Adrenal gland (tissue), 9 donors: ENCODE measurements at regions not wholly inside any gene's neighbourhood (a gene's known extent, or its start where the extent isn't known, plus 50 kb on each side); places are given as distances from the start of the nearest gene placed in this dataset.
"Not testable (repeated sequence)": the region's sequence is repeated elsewhere in the genome, so short reads cannot be mapped to it uniquely, and the experiment has no call there.

Experiments used
- DNase-seq, 7 donors: peaks; one replicate each; pipeline ENCODE4 v3.0.0-alpha.2; 2019 to 2020
- H3K27ac ChIP-seq, 5 donors: fragments of 200-600 bp; sonication (generic) in 4 of 5; 1 replicate in 3 of 5; 2 replicates in 2 of 5; pipeline versions ENCODE4 v1.5.1 to v1.8.0; 2016 to 2020; ENCODE audit warnings: mild to moderate bottlenecking in 1 of 5
- H3K27me3 ChIP-seq: fragments of 200-600 bp; 2 replicates; pipeline ENCODE4 v1.8.0; 2021
- H3K36me3 ChIP-seq, 2 donors: fragments of 200-600 bp; replicated peaks in 1 of 2; 1 replicate in 1 of 2; 2 replicates in 1 of 2; pipeline versions ENCODE4 v1.5.1 to v1.8.0; 2018 to 2022
- H3K4me1 ChIP-seq, 2 donors: fragments of 200-600 bp; replicated peaks in 1 of 2; 1 replicate in 1 of 2; 2 replicates in 1 of 2; pipeline versions ENCODE4 v1.5.1 to v1.8.0; 2018 to 2021
- H3K4me3 ChIP-seq, 4 donors: fragments of 200-600 bp; sonication (generic) in 3 of 4; one replicate each; pipeline ENCODE4 v1.5.1; 2016 to 2018
- H3K9me3 ChIP-seq, 3 donors: fragments of 200-600 bp; sonication (generic) in 1 of 3; replicated peaks in 1 of 3; 1 replicate in 2 of 3; 2 replicates in 1 of 3; pipeline versions ENCODE4 v1.5.1 to v1.8.0; 2016 to 2021
- POLR2A ChIP-seq, 2 donors: fragments of 450-650 bp; IDR thresholded peaks; one replicate each; pipeline ENCODE4 v1.6.1; 2017; ENCODE audit warnings: antibody characterized with exemption in 2 of 2, mild to moderate bottlenecking in 2 of 2, moderate library complexity in 1 of 2
- whole genome bisulfite sequencing, 4 donors: extraction: QIAGEN DNeasy Blood & Tissue Kit in 2 of 4; methylation state at CpG; one replicate each; pipeline versions ENCODE4 v1.1.5 to v1.1.7; 2013 to 2017; 5-methylcytosine and 5-hydroxymethylcytosine counted together
- intact Hi-C, 2 donors: fragments of 100-400 bp; cut with DNase I; formaldehyde crosslinking; loops; one replicate each; pipeline versions ENCODE4 v1.14.1 to v1.15.0; 2022 to 2023
- TF ChIP-seq, protein P1 (sequence below), 6 experiments: fragments of 450-650 bp in 4 of 6; fragments of 200-600 bp in 2 of 6; sonication (generic) in 1 of 6; IDR thresholded peaks; 1 replicate in 5 of 6; 2 replicates in 1 of 6; pipeline versions ENCODE4 v1.5.1 to v1.8.0; 2016 to 2021; ENCODE audit warnings: antibody characterized with exemption in 6 of 6, mild to moderate bottlenecking in 2 of 6, moderate library complexity in 1 of 6
- donor health status: healthy with polysubstance abuse.
- donor health status: Bipolar disorder and iron deficiency.
- donor health status: DM: yes; HTN: yes; CAD: no.
- donor health status: DM: no; HTN: no; CAD: no.
- donor health status: DM: no; HTN: no; CAD: no.

DNA sequence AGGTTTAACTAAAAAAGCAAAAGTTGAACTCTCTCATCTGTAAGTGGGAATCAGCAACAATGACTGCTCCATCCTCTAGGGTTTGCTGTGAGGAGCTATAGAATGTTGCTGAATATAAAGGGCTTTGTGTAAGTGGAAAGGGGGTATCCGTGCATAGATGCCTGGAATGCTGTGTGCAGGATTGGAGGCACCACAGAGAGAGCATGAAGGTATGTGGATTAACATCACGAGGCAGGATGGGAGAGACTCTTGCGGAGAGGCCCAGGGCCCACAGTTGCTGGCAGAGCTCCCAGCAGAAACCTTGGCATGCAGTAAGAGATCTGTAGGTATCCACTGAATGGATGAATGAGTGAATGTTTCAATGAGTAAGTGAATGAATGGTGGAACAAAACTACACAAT, 298.7 kb upstream of the DDI1 start:
- 55 to 87% (median 73%) methylated on average over 3 of the region's 3 CpGs for WGBS, 4 donors
- TF ChIP-seq, protein P1, sequence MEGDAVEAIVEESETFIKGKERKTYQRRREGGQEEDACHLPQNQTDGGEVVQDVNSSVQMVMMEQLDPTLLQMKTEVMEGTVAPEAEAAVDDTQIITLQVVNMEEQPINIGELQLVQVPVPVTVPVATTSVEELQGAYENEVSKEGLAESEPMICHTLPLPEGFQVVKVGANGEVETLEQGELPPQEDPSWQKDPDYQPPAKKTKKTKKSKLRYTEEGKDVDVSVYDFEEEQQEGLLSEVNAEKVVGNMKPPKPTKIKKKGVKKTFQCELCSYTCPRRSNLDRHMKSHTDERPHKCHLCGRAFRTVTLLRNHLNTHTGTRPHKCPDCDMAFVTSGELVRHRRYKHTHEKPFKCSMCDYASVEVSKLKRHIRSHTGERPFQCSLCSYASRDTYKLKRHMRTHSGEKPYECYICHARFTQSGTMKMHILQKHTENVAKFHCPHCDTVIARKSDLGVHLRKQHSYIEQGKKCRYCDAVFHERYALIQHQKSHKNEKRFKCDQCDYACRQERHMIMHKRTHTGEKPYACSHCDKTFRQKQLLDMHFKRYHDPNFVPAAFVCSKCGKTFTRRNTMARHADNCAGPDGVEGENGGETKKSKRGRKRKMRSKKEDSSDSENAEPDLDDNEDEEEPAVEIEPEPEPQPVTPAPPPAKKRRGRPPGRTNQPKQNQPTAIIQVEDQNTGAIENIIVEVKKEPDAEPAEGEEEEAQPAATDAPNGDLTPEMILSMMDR (IDR thresholded peaks at IDR 0.05): no peak
- no peak for TF ChIP-seq POLR2A (IDR thresholded peaks at IDR 0.05)
- Histone ChIP-seq H3K4me3 (no peak overlapping the region), H3K4me1 (no peaks in the 10 kb centered on the region), H3K36me3 (no peaks in the 10 kb centered on the region), H3K27ac (no peak overlapping the region), H3K27me3 (no peaks in the 10 kb centered on the region), H3K9me3 (no peaks in the 10 kb centered on the region)
- DNase-seq: no peak
- intact Hi-C loops: no loop called here

DNA sequence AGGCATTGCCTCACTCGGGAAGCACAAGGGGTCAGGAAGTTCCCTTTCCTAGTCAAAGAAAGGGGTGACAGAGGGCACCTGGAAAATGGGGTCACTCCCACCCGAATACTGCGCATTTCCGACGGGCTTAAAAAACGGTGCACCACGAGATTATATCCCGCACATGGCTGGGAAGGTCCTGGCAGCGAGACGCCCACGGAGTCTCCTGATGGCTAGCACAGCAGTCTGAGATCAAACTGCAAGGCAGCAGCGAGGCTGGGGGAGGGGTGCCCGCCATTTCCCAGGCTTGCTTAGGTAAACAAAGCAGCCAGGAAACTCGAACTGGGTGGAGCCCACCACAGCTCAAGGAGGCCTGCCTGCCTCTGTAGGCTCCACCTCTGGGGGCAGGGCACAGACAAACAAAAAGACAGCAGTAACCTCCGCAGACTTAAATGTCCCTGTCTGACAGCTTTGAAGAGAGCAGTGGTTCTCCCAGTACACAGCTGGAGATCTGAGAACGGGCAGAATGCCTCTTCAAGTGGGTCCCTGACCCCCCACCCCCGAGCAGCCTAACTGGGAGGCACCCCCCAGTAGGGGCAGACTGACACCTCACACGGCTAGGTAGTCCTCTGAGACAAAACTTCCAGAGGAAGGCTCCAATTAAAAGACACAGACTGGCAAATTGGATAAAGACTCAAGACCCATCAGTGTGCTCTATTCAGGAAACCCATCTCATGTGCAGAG, 297.2 kb upstream of the DDI1 start:
- intact Hi-C loops, H3K36me3 ChIP-seq, H3K9me3 ChIP-seq, H3K27ac ChIP-seq, H3K4me3 ChIP-seq, H3K27me3 ChIP-seq, DNase-seq, H3K4me1 ChIP-seq: not testable (repeated sequence)
- WGBS, 4 donors: 28 to 68% (median 41%) methylated on average over 9 to 18 of the region's 18 CpGs

DNA sequence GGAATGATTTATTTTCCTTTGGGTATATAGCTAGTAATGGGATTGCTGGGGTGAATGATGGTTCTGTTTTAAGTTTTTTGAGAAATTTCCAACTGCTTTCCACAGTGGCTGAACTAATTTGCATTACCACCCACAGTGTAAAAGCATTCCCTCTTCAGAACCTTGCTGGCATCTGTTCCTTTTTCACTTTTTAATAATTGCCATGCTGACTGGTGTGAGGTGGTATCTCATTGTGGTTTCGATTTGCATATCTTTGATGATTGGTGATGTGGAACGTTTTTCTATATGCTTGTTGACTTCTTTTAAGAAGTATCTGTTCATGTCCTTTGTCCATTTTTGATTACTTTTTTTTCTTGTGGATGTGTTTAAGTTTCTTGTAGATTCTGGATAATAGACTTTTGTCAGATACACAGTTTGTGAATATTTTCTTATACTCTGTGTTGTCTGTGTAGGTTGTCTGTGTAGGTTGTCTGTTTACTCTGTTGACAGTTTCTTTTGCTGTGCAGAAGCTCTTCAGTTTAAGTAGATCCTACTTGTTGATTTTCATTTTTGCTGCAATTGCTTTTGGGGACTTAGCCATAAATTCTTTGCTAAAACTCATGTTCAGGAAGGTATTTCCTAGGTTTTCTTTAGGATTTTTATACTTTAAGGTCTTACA, 291.8 kb upstream of the DDI1 start:
- Histone ChIP-seq H3K4me1 (no peaks in the 10 kb centered on the region), H3K9me3 (no peaks in the 10 kb centered on the region), H3K36me3 (no peaks in the 10 kb centered on the region), H3K4me3 (no peak overlapping the region), H3K27ac (no peak overlapping the region), H3K27me3 (no peaks in the 10 kb centered on the region)
- DNase-seq: no peak
- WGBS, 4 donors: 54 to 75% (median 61%) methylated on average over 2 of the region's 2 CpGs
- TF ChIP-seq, protein P1 (IDR thresholded peaks at IDR 0.05): no peak
- intact Hi-C loops: no loop called here

DNA sequence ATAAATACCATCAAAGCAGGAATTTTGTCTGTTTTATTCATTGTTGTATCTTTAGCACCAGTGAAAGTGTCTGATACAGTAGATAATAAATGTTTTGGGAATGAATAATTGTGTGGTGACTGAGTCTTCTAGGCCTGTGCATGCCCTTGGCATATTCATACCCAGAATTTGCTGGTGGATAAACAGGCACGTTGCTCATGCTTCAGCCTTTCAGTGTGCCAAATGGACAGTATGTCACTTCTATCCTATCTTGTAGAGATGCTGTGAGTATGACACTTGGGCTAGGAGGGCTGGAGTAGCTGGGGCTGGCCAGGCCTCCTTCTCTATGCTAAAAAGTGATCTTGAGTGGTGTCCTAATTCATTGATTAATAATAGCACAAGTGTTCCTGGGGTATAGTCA, 287.3 kb upstream of the DDI1 start:
- no peaks in the 10 kb centered on the region for H3K36me3 ChIP-seq
- DNase-seq: peak in 2 of 7 donors; percentile 29 to 30
- intact Hi-C loops: no loop called here
- no peak overlapping the region for H3K4me3 ChIP-seq
- no peaks in the 10 kb centered on the region for H3K27me3 ChIP-seq
- no peak overlapping the region for H3K27ac ChIP-seq
- no peaks in the 10 kb centered on the region for H3K4me1 ChIP-seq
- WGBS, 4 donors: 29 to 70% (median 55%) methylated on average over 1 of the region's 1 CpG
- H3K9me3 ChIP-seq: no peaks in the 10 kb centered on the region
- no peak for TF ChIP-seq POLR2A (IDR thresholded peaks at IDR 0.05)
- TF ChIP-seq, protein P1 (IDR thresholded peaks at IDR 0.05): no peak

DNA sequence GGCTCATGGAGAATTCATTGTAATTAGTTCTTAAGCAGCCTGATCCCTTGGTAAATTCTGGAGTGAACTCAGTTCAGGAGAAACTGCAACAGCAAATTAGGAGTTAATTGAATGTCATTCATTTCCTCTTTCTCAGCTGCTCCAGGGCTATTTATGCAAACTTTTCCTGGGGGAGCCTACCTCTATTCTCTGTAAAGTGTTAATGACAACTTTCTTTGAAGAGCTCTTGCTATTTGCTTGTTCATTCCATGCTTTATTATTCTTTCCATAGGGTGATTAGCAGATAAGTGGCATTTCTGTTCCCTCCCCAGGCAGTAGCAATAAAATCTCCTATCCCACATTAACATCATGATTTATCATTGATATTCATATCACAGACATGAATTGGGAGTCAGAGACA, 267.6 kb upstream of the DDI1 start:
- TF ChIP-seq, protein P1 (IDR thresholded peaks at IDR 0.05): no peak
- TF ChIP-seq POLR2A (IDR thresholded peaks at IDR 0.05): no peak
- H3K4me1 ChIP-seq: no peaks in the 10 kb centered on the region
- DNase-seq: no peak
- no peaks in the 10 kb centered on the region for H3K9me3 ChIP-seq
- H3K27me3 ChIP-seq: no peaks in the 10 kb centered on the region
- H3K27ac ChIP-seq: no peak overlapping the region
- intact Hi-C loops: no loop called here
- no peaks in the 10 kb centered on the region for H3K36me3 ChIP-seq
- H3K4me3 ChIP-seq: no peak overlapping the region
